ENCODE measurements at regions not wholly inside any gene's neighbourhood (a gene's known extent, or its start where the extent isn't known, plus 50 kb on each side); places are given as distances from the start of the nearest gene placed in this dataset.

- POLR2A ChIA-PET, result no interaction called here
Measured at GRCh38 chr5:13359344-13359743, 585.1 kb downstream of the DNAH5 start.

GRCh38 chr5:13358342-13358741 lies 586.1 kb downstream of the DNAH5 start:
- ChIA-PET POLR2A (interaction anchor here (0.7 kb wide), 1 partner anchor 435 kb away, joined by 3 read pairs; no protein-coding TSS in a partner anchor), CTCF (no interaction called here)
- no peaks in the 10 kb centered on the region for H3K27me3 Mint-ChIP-seq (ENCODE audit: insufficient read depth, unreplicated experiment)
- H3K4me3 Mint-ChIP-seq (ENCODE audit: unreplicated experiment), result no peak overlapping the region
- no peaks in the 10 kb centered on the region for H3K36me3 Mint-ChIP-seq (ENCODE audit: insufficient read depth, unreplicated experiment)
- no peak for DNase-seq (ENCODE audit: unreplicated experiment)
- BruUV-seq (replicated peaks), result no TSS peak
- TF ChIP-seq CTCF (IDR thresholded peaks at IDR 0.05; ENCODE audit: unreplicated experiment), result no peak
- H3K9me3 Mint-ChIP-seq (ENCODE audit: unreplicated experiment), result no peaks in the 10 kb centered on the region
- peaks cover 7% of the 10 kb centered on the region for H3K4me1 Mint-ChIP-seq (ENCODE audit: insufficient read depth, unreplicated experiment)
- intact Hi-C loops (cut with micrococcal nuclease), result no loop called here
- no peak overlapping the region for H3K27ac Mint-ChIP-seq (ENCODE audit: low read depth, unreplicated experiment)

More at GRCh38 chr5:13359344-13359743, 585.1 kb downstream of the DNAH5 start:
- Mint-ChIP-seq H3K4me1 (ENCODE audit: insufficient read depth, unreplicated experiment) (peaks cover 7% of the 10 kb centered on the region), H3K27ac (ENCODE audit: low read depth, unreplicated experiment) (no peak overlapping the region), H3K27me3 (ENCODE audit: insufficient read depth, unreplicated experiment) (no peaks in the 10 kb centered on the region), H3K36me3 (ENCODE audit: insufficient read depth, unreplicated experiment) (no peaks in the 10 kb centered on the region), H3K9me3 (ENCODE audit: unreplicated experiment) (no peaks in the 10 kb centered on the region), H3K4me3 (ENCODE audit: unreplicated experiment) (no peak overlapping the region)
- CTCF ChIA-PET, result no interaction called here
- peak; percentile 78 for DNase-seq (ENCODE audit: unreplicated experiment)
- no peak for TF ChIP-seq CTCF (IDR thresholded peaks at IDR 0.05; ENCODE audit: unreplicated experiment)
- no TSS peak for BruUV-seq (replicated peaks)
- intact Hi-C loops (cut with micrococcal nuclease), result no loop called here

DNA sequence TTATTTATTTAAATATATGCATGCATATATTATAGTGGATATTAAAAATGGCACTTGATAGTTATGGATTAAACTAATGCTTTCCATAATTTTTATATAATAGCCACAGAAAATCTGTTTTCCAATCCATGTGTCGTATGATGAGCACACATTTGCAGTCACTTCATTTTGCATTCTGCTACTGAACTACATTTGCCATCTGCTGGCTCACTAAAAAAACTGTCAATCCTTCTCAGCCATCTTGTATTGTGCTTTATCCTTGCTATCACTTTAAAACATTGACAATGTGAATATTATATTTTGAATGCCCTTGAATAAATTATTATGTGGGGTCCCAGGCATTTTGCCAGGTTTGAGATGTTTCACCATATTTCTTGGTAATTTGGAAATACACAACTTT lies 586.6 kb downstream of the DNAH5 start:
- intact Hi-C loops (cut with micrococcal nuclease), result no loop called here
- ChIA-PET CTCF (no interaction called here), POLR2A (interaction anchor here (0.7 kb wide), 1 partner anchor 1015 kb away, joined by 3 read pairs; no protein-coding TSS in a partner anchor)
- Mint-ChIP-seq H3K27ac (ENCODE audit: low read depth, unreplicated experiment) (no peak overlapping the region), H3K9me3 (ENCODE audit: unreplicated experiment) (no peaks in the 10 kb centered on the region), H3K4me3 (ENCODE audit: unreplicated experiment) (no peak overlapping the region), H3K27me3 (ENCODE audit: insufficient read depth, unreplicated experiment) (no peaks in the 10 kb centered on the region), H3K36me3 (ENCODE audit: insufficient read depth, unreplicated experiment) (no peaks in the 10 kb centered on the region), H3K4me1 (ENCODE audit: insufficient read depth, unreplicated experiment) (peaks cover 7% of the 10 kb centered on the region)
- BruUV-seq (replicated peaks), result no TSS peak
- no peak for TF ChIP-seq CTCF (IDR thresholded peaks at IDR 0.05; ENCODE audit: unreplicated experiment)
- no peak for DNase-seq (ENCODE audit: unreplicated experiment)

DNA sequence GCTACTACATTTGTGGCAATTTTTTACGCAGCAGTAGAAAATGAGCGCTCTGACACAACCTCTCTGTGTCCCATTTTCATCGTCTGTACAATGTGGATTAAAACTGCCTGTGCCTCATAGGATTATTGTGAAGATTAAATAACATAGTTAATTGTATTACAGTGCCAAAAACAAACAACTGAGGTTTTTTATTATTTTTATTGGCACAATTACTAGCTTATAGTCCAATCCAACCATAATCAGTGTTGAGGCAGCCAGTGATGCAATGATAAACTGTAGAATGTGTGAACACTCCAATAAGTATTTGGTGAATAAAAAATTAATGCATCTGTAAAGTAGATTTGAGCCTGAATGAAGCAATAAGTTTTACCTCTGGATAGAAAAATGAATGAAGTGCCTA lies 588.3 kb downstream of the DNAH5 start:
- BruUV-seq (replicated peaks), result no TSS peak
- DNase-seq (ENCODE audit: unreplicated experiment), result peak; percentile 24
- ChIA-PET POLR2A (no interaction called here), CTCF (no interaction called here)
- no peak for TF ChIP-seq CTCF (IDR thresholded peaks at IDR 0.05; ENCODE audit: unreplicated experiment)
- no peak overlapping the region for H3K4me3 Mint-ChIP-seq (ENCODE audit: unreplicated experiment)
- H3K4me1 Mint-ChIP-seq (ENCODE audit: insufficient read depth, unreplicated experiment), result peaks cover 7% of the 10 kb centered on the region
- intact Hi-C loops (cut with micrococcal nuclease), result no loop called here
- H3K27ac Mint-ChIP-seq (ENCODE audit: low read depth, unreplicated experiment), result no peak overlapping the region
- no peaks in the 10 kb centered on the region for H3K27me3 Mint-ChIP-seq (ENCODE audit: insufficient read depth, unreplicated experiment)
- no peaks in the 10 kb centered on the region for H3K9me3 Mint-ChIP-seq (ENCODE audit: unreplicated experiment)
- no peaks in the 10 kb centered on the region for H3K36me3 Mint-ChIP-seq (ENCODE audit: insufficient read depth, unreplicated experiment)

All from MCF 10A (cell line).